IMR-90 (cell line): ENCODE measurements at regions not wholly inside any gene's neighbourhood (a gene's known extent, or its start where the extent isn't known, plus 50 kb on each side); places are given as distances from the start of the nearest gene placed in this dataset.

Source experiments
- ATAC-seq: fragments of 200-7000 bp; cut with Tn5 transposase; 2 replicates; pipeline ENCODE4 v1.9.1; 2020; ENCODE audit warnings: low read depth, mild to moderate bottlenecking, moderate library complexity
- BruUV-seq: library from RNA; stranded (reverse); fragments of 400-500 nt; replicated peaks from 2 replicates; lab custom pipeline; 2021; lab: Mats Ljungman, UMichigan
- CTCF ChIA-PET: fragments of 300-600 bp; formaldehyde crosslinking; extraction: SDS; loops from one replicate; lab custom pipeline; 2021; ENCODE audit warnings: antibody characterized with exemption; lab: Yijun Ruan, JAX
- POLR2A ChIA-PET: fragments of 300-600 bp; sonication (Branson Sonifier 250); formaldehyde crosslinking; loops from one replicate; lab custom pipeline; 2022; ENCODE audit warnings: antibody characterized with exemption; ENCODE audit not compliant: unreplicated experiment; lab: Charles Lee
- DNase-seq: peaks from one replicate; pipeline ENCODE4 v3.0.0; 2013
- H2AFZ ChIP-seq: replicated peaks from 2 replicates; pipeline ENCODE3; 2013; ENCODE audit warnings: low read length, mild to moderate bottlenecking; ENCODE audit not compliant: poor library complexity
- H2AK5ac ChIP-seq: 2 replicates; pipeline ENCODE4 v1.6.1; 2013; ENCODE audit warnings: low read depth, low read length, inconsistent platforms
- H2AK9ac ChIP-seq: replicated peaks from 2 replicates; pipeline ENCODE3; 2013; ENCODE audit warnings: mild to moderate bottlenecking, low read depth, low read length, moderate library complexity; ENCODE audit not compliant: poor library complexity
- H2BK120ac ChIP-seq: 2 replicates; pipeline ENCODE4 v1.6.1; 2013; ENCODE audit warnings: low read depth, low read length, inconsistent platforms
- H2BK15ac ChIP-seq: 3 replicates; pipeline ENCODE4 v1.6.1; 2013; ENCODE audit warnings: low read depth, low read length, inconsistent platforms
- H2BK20ac ChIP-seq: 2 replicates; pipeline ENCODE4 v1.6.1; 2013; ENCODE audit warnings: low read depth, mild to moderate bottlenecking, inconsistent platforms, low read length, moderate library complexity
- H2BK5ac ChIP-seq: 2 replicates; pipeline ENCODE4 v1.6.1; 2013; ENCODE audit warnings: mild to moderate bottlenecking, low read depth, low read length, inconsistent platforms; ENCODE audit not compliant: poor library complexity, severe bottlenecking
- H3K14ac ChIP-seq: replicated peaks from 2 replicates; pipeline ENCODE4 v1.6.1; 2013; ENCODE audit warnings: low read depth, low read length, inconsistent platforms
- H3K18ac ChIP-seq: 2 replicates; pipeline ENCODE4 v1.6.1; 2013; ENCODE audit warnings: low read depth, low read length, control low read depth
- H3K23ac ChIP-seq: 2 replicates; pipeline ENCODE4 v1.6.1; 2013; ENCODE audit warnings: low read depth, low read length, inconsistent platforms
- H3K27ac ChIP-seq: 2 replicates; pipeline ENCODE4 v1.5.1; 2013; ENCODE audit warnings: mild to moderate bottlenecking, control low read depth, low read length; ENCODE audit not compliant: insufficient read depth
- H3K27me3 ChIP-seq: 2 replicates; pipeline ENCODE4 v1.6.1; 2013; ENCODE audit warnings: low read length; ENCODE audit not compliant: control insufficient read depth, insufficient read depth
- H3K36me3 ChIP-seq: 2 replicates; pipeline ENCODE4 v1.6.1; 2013; ENCODE audit warnings: low read length, mixed read lengths; ENCODE audit not compliant: control insufficient read depth, insufficient read depth
- H3K4ac ChIP-seq: 2 replicates; pipeline ENCODE4 v1.6.1; 2013; ENCODE audit warnings: low read depth, low read length, inconsistent platforms
- H3K4me1 ChIP-seq: 2 replicates; pipeline ENCODE4 v1.6.1; 2013; ENCODE audit warnings: low read length, mixed read lengths; ENCODE audit not compliant: control insufficient read depth, insufficient read depth
- H3K4me2 ChIP-seq: 2 replicates; pipeline ENCODE4 v1.6.1; 2013; ENCODE audit warnings: low read depth, mild to moderate bottlenecking, control low read depth, low read length, moderate library complexity
- H3K4me3 ChIP-seq: 2 replicates; pipeline ENCODE4 v1.5.1; 2013; ENCODE audit warnings: low read depth, mild to moderate bottlenecking, control low read depth, low read length, moderate library complexity; ENCODE audit not compliant: insufficient read depth
- H3K56ac ChIP-seq: 2 replicates; pipeline ENCODE4 v1.6.1; 2013; ENCODE audit warnings: low read length, inconsistent platforms; ENCODE audit not compliant: insufficient read depth; ENCODE audit errors: extremely low read depth
- H3K79me1 ChIP-seq, 2 experiments: 2 replicates each; pipeline ENCODE4 v1.6.1; 2013; ENCODE audit warnings: low read length in 2 of 2, inconsistent platforms in 1 of 2, low read depth in 1 of 2
- H3K9ac ChIP-seq: 2 replicates; pipeline ENCODE4 v1.6.1; 2013; ENCODE audit warnings: low read depth, low read length, control low read depth
- H3K9me1 ChIP-seq: 2 replicates; pipeline ENCODE4 v1.6.1; 2013; ENCODE audit warnings: low read length, inconsistent platforms; ENCODE audit not compliant: insufficient read depth
- H3K9me3 ChIP-seq: 2 replicates; pipeline ENCODE4 v1.6.1; 2013; ENCODE audit warnings: low read length; ENCODE audit not compliant: control insufficient read depth, insufficient read depth
- H4K20me1 ChIP-seq: 2 replicates; pipeline ENCODE4 v1.6.1; 2013; ENCODE audit warnings: low read length, inconsistent platforms; ENCODE audit not compliant: insufficient read depth
- H4K5ac ChIP-seq: 2 replicates; pipeline ENCODE4 v1.6.1; 2013; ENCODE audit warnings: mild to moderate bottlenecking, low read depth, low read length, control low read depth
- H4K8ac ChIP-seq, 2 experiments: 2 replicates each; pipeline ENCODE4 v1.6.1; 2013; ENCODE audit warnings: low read depth in 2 of 2, low read length in 2 of 2, control low read depth in 1 of 2, inconsistent platforms in 1 of 2
- H4K91ac ChIP-seq: 2 replicates; pipeline ENCODE4 v1.6.1; 2013; ENCODE audit warnings: low read depth, low read length, inconsistent platforms; ENCODE audit not compliant: insufficient read depth
- MAZ ChIP-seq: IDR thresholded peaks from 2 replicates; pipeline ENCODE4 v1.6.1; 2012; ENCODE audit warnings: low read depth, mild to moderate bottlenecking, low read length, improper control_type of control experiment, moderate library complexity, borderline replicate concordance
- WGBS, 2 experiments: methylation state at CpG; one replicate each; pipeline versions ENCODE4 v1.1.5 to v1.1.7; 2013; ENCODE audit warnings: missing lambda C conversion rate in 2 of 2; ENCODE audit not compliant: insufficient read length in 1 of 2; ENCODE audit errors: extremely low coverage in 2 of 2; 5-methylcytosine and 5-hydroxymethylcytosine counted together
- dilution Hi-C: fragments of 300-500 bp; cut with HindIII; formaldehyde crosslinking; loops from one replicate; pipeline ENCODE4 v1.14.3; 2018; ENCODE audit warnings: low sequenced_read_pairs; ENCODE audit not compliant: unreplicated experiment
- in situ Hi-C: fragments of 300-500 bp; cut with MboI; formaldehyde crosslinking; loops from 3 replicates; pipeline ENCODE4 v1.14.3; 2019; ENCODE audit warnings: low sequenced_read_pairs, inconsistent platforms, mixed read lengths
- intact Hi-C: fragments of 100-400 bp; cut with micrococcal nuclease; formaldehyde crosslinking; loops from 2 replicates; pipeline ENCODE4 v1.10.0; 2022

- Histone ChIP-seq H2BK120ac (no peak overlapping the region), H3K9ac (no peak overlapping the region), H3K23ac (no peak overlapping the region), H2BK20ac (no peak overlapping the region), H2BK5ac (no peak overlapping the region), H3K56ac (no peak overlapping the region), H3K4me2 (no peak overlapping the region), H4K20me1 (no peaks in the 10 kb centered on the region), H4K91ac (no peak overlapping the region), H2BK15ac (0 out of 3 replicates have a peak overlapping the region, but pooled peaks have one; percentile 21), H3K9me1 (peaks cover 3% of the 10 kb centered on the region; the same call in 1 of the 2 replicates), H3K27ac (no peak overlapping the region), H4K5ac (no peak overlapping the region), H4K8ac (no peak overlapping the region), H2AK5ac (no peak overlapping the region), H2AFZ (no peak overlapping the region), H3K4me3 (no peak overlapping the region), H3K79me1 (no peaks in the 10 kb centered on the region), H3K14ac (no peak overlapping the region), H3K9me3 (no peaks in the 10 kb centered on the region), H3K4ac (no peak overlapping the region), H3K36me3 (no peaks in the 10 kb centered on the region), H3K4me1 (peaks cover 11% of the 10 kb centered on the region), H3K18ac (no peak overlapping the region), H3K27me3 (no peaks in the 10 kb centered on the region), H2AK9ac (no peak overlapping the region)
- intact Hi-C loops (loop anchor here (10.0 kb wide), 2 partner anchors 118 to 208 kb away; no protein-coding TSS in a partner anchor), in situ Hi-C loops (no loop called here), dilution Hi-C loops (no loop called here)
- ATAC-seq = no peak
- no peak for TF ChIP-seq MAZ
- no TSS peak for BruUV-seq
- ChIA-PET CTCF (no interaction called here), POLR2A (no interaction called here)
- no peak for DNase-seq
- 100% methylated on average over 1 of the region's 4 CpGs; no CpG with 5 or more reads in 1 of the 2 experiments for WGBS, 2 experiments
These were observed 132.3 kb upstream of the DOK5 start for GRCh38 chr20:54343099-54343498.
